ENCODE measurements at regions not wholly inside any gene's neighbourhood (a gene's known extent, or its start where the extent isn't known, plus 50 kb on each side); places are given as distances from the start of the nearest gene placed in this dataset.
"Not testable (repeated sequence)": the region's sequence is repeated elsewhere in the genome, so short reads cannot be mapped to it uniquely, and the experiment has no call there.

- no peak for DNase-seq (ENCODE audit: low read depth in 2 of 2)
These were observed 273.1 kb upstream of the ALCAM start for GRCh38 chr3:105093371-105094252.

- no peak for DNase-seq (ENCODE audit: low read depth in 2 of 2)
These were observed 272.1 kb upstream of the ALCAM start for GRCh38 chr3:105094588-105094987.

- no peak for DNase-seq (ENCODE audit: low read depth in 2 of 2)
These were observed 270.6 kb upstream of the ALCAM start for GRCh38 chr3:105096071-105096470.

GRCh38 chr3:105101603-105102002 is 265.1 kb upstream of the ALCAM start:
- no peak for DNase-seq (ENCODE audit: low read depth in 2 of 2)

GRCh38 chr3:105103139-105103538 is 263.6 kb upstream of the ALCAM start:
- no peak for DNase-seq (ENCODE audit: low read depth in 2 of 2)

GRCh38 chr3:105108823-105109222 is 257.9 kb upstream of the ALCAM start:
- DNase-seq (ENCODE audit: low read depth in 2 of 2) = no peak

- DNase-seq (ENCODE audit: low read depth in 2 of 2) = peak; percentile 22 to 32
These were observed 247.8 kb upstream of the ALCAM start for GRCh38 chr3:105118905-105119304.

GRCh38 chr3:105119801-105120340 is 246.8 kb upstream of the ALCAM start:
- no peak for DNase-seq (ENCODE audit: low read depth in 2 of 2)

GRCh38 chr3:105130911-105131310 is 235.8 kb upstream of the ALCAM start:
- no peak for DNase-seq (ENCODE audit: low read depth in 2 of 2)

- no peak for DNase-seq (ENCODE audit: low read depth in 2 of 2)
These were observed 228.8 kb upstream of the ALCAM start for GRCh38 chr3:105137911-105138310.

- no peak for DNase-seq (ENCODE audit: low read depth in 2 of 2)
These were observed 226.7 kb upstream of the ALCAM start for GRCh38 chr3:105139881-105140560.

- no peak for DNase-seq (ENCODE audit: low read depth in 2 of 2)
These were observed 225.8 kb upstream of the ALCAM start for GRCh38 chr3:105140899-105141367.

- DNase-seq (ENCODE audit: low read depth in 2 of 2) = no peak
These were observed 221.9 kb upstream of the ALCAM start for GRCh38 chr3:105144837-105145236.

GRCh38 chr3:105145511-105145910 is 221.2 kb upstream of the ALCAM start:
- DNase-seq (ENCODE audit: low read depth in 2 of 2) = no peak

- not testable (repeated sequence) for DNase-seq (ENCODE audit: low read depth in 2 of 2)
These were observed 217.5 kb upstream of the ALCAM start for GRCh38 chr3:105149197-105149596.

GRCh38 chr3:105152987-105153386 is 213.7 kb upstream of the ALCAM start:
- DNase-seq (ENCODE audit: low read depth in 2 of 2) = no peak

- no peak for DNase-seq (ENCODE audit: low read depth in 2 of 2)
These were observed 212.0 kb upstream of the ALCAM start for GRCh38 chr3:105154692-105155091.

- no peak for DNase-seq (ENCODE audit: low read depth in 2 of 2)
These were observed 209.5 kb upstream of the ALCAM start for GRCh38 chr3:105157067-105157765.

GRCh38 chr3:105157766-105158085 is 209.0 kb upstream of the ALCAM start:
- no peak for DNase-seq (ENCODE audit: low read depth in 2 of 2)

- DNase-seq (ENCODE audit: low read depth in 2 of 2) = no peak
These were observed 208.4 kb upstream of the ALCAM start for GRCh38 chr3:105158286-105158685.

- DNase-seq (ENCODE audit: low read depth in 2 of 2) = no peak
These were observed 204.3 kb upstream of the ALCAM start for GRCh38 chr3:105162448-105162847.

- DNase-seq (ENCODE audit: low read depth in 2 of 2) = peak; percentile 20 to 30
These were observed 199.8 kb upstream of the ALCAM start for GRCh38 chr3:105166893-105167292.
